ENCODE measurements at regions not wholly inside any gene's neighbourhood (a gene's known extent, or its start where the extent isn't known, plus 50 kb on each side); places are given as distances from the start of the nearest gene placed in this dataset.
A peak's percentile ranks its signal among the peaks of the same experiment; 100 is the strongest.

DNA sequence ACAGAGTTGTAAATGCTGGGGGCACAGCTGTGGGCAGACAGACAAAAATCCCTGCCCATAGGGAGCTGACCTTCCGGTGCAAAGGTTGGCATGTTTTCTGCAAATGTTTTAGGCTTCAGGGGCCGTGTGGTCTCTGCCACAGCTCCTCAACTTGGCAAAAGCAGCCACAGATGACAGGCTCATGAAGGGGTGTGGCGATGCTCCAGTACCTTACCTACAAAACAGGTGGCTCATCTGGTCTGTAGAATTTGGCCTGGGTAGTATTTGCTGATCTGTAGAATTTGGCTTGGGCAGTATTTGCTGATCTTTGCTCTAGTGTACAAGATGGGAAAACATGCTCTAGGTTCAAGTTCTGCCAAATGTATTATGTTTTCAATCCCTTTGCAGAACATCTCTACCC lies 283.9 kb downstream of the GADD45G start:
- no peak overlapping the region for H3K4me3 ChIP-seq (ENCODE audit: low read depth, low read length)

DNA sequence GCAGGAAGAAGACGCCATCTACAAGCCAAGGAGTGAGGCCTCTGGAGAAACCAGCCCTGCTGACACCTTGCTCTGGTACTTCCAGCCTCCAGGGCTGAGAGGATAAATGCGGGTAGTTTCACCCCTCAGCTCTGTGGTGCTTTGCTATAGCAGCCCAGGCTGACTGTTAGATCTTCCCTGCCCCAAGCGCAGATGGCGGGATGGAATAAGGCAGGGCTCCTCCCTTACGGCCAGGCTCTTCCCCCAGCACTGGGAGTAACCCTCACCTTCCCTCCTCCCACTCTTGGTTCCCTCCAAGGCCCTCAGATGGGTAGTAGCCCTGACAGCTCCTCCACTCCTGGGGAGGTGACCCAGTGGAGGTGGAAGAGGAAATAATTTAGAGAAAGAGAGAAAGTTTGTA lies 285.1 kb downstream of the GADD45G start:
- H3K4me3 ChIP-seq (ENCODE audit: low read depth, low read length): no peak overlapping the region
- H3K36me3 ChIP-seq (ENCODE audit: control insufficient read depth, insufficient read depth, low read length): no peaks in the 10 kb centered on the region
- H3K9me3 ChIP-seq (ENCODE audit: control insufficient read depth, insufficient read depth, low read length): no peaks in the 10 kb centered on the region
- H3K27ac ChIP-seq (ENCODE audit: low read depth, low read length): no peak overlapping the region
- no peak for DNase-seq (ENCODE audit: low read depth in 4 of 6, low spot score in 6 of 6)
- peaks cover 18% of the 10 kb centered on the region for H3K4me1 ChIP-seq (ENCODE audit: control insufficient read depth, insufficient read depth, low read length)
- no peaks in the 10 kb centered on the region for H3K27me3 ChIP-seq (ENCODE audit: control insufficient read depth, insufficient read depth, low read length)
- WGBS (ENCODE audit: insufficient coverage): 97% methylated on average over 4 of the region's 5 CpGs

More for the DNA sequence above, 283.9 kb downstream of the GADD45G start:
- 88% methylated on average over 3 of the region's 3 CpGs for WGBS (ENCODE audit: insufficient coverage)
- Histone ChIP-seq H3K9me3 (ENCODE audit: control insufficient read depth, insufficient read depth, low read length) (no peaks in the 10 kb centered on the region), H3K4me1 (ENCODE audit: control insufficient read depth, insufficient read depth, low read length) (peaks cover 18% of the 10 kb centered on the region), H3K36me3 (ENCODE audit: control insufficient read depth, insufficient read depth, low read length) (no peaks in the 10 kb centered on the region), H3K27ac (ENCODE audit: low read depth, low read length) (no peak overlapping the region), H3K27me3 (ENCODE audit: control insufficient read depth, insufficient read depth, low read length) (no peaks in the 10 kb centered on the region)
- no peak for DNase-seq (ENCODE audit: low read depth in 4 of 6, low spot score in 6 of 6)

DNA sequence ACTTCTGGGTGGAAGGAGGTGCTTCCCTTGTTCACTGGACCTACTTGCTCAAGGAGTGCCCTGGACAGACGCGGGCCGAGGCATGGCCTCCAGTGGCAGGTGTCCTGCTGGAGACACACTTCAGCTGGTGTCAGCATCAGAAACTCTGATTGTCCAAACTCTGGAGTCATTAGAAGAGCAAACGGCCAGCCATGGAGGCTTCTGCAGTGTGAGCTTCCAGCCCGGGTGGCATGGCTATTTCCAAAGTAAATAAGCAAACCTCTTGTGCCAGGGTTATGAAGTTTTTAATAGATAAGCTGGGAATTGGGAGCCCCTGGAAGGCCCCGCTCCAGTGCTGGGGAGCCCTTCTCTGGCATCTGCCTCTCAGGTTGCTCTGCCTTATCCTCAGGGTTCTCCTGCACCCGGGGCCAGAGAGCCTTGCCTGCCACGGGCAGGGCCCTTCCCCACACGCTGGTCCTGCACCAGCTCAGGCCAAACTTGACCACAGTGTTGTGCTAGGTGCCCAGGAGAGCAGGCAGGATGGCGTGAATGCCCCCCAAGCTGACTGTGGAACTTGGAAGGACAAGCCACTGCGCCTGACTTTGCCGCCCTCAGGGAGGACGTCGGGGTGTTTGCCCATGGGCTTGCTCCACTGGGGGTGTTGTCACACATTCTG lies 285.6 kb downstream of the GADD45G start:
- no peak overlapping the region for H3K27ac ChIP-seq (ENCODE audit: low read depth, low read length)
- no peaks in the 10 kb centered on the region for H3K9me3 ChIP-seq (ENCODE audit: control insufficient read depth, insufficient read depth, low read length)
- DNase-seq (ENCODE audit: low read depth in 4 of 6, low spot score in 6 of 6): no peak
- H3K4me1 ChIP-seq (ENCODE audit: control insufficient read depth, insufficient read depth, low read length): peaks cover 18% of the 10 kb centered on the region
- 77% methylated on average over 14 of the region's 14 CpGs for WGBS (ENCODE audit: insufficient coverage)
- no peaks in the 10 kb centered on the region for H3K36me3 ChIP-seq (ENCODE audit: control insufficient read depth, insufficient read depth, low read length)
- H3K27me3 ChIP-seq (ENCODE audit: control insufficient read depth, insufficient read depth, low read length): no peaks in the 10 kb centered on the region
- H3K4me3 ChIP-seq (ENCODE audit: low read depth, low read length): no peak overlapping the region

DNA sequence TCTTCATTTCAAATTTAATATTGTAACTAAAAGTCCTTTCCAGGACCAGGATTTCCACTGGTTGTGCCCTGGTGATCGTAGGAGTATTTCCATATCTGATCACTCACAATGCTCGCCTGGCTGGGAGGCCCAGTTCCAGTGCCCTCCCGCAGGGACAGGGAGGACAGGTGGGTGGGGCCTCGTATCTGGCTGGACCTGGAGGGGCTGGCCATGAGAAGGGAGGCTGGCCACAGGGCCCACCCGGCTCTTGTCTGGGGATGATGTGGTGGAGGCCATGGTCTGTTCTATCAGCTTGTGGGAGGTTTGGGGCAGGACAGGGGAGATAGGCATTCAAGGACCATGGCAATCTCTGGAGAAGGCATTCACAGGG lies 286.4 kb downstream of the GADD45G start:
- Histone ChIP-seq H3K27ac (ENCODE audit: low read depth, low read length) (peak overlapping the region; percentile 31), H3K27me3 (ENCODE audit: control insufficient read depth, insufficient read depth, low read length) (no peaks in the 10 kb centered on the region), H3K4me1 (ENCODE audit: control insufficient read depth, insufficient read depth, low read length) (peaks cover 18% of the 10 kb centered on the region), H3K36me3 (ENCODE audit: control insufficient read depth, insufficient read depth, low read length) (no peaks in the 10 kb centered on the region), H3K4me3 (ENCODE audit: low read depth, low read length) (no peak overlapping the region), H3K9me3 (ENCODE audit: control insufficient read depth, insufficient read depth, low read length) (no peaks in the 10 kb centered on the region)
- 71% methylated on average over 3 of the region's 5 CpGs for WGBS (ENCODE audit: insufficient coverage)
- DNase-seq (ENCODE audit: low read depth in 4 of 6, low spot score in 6 of 6): no peak

DNA sequence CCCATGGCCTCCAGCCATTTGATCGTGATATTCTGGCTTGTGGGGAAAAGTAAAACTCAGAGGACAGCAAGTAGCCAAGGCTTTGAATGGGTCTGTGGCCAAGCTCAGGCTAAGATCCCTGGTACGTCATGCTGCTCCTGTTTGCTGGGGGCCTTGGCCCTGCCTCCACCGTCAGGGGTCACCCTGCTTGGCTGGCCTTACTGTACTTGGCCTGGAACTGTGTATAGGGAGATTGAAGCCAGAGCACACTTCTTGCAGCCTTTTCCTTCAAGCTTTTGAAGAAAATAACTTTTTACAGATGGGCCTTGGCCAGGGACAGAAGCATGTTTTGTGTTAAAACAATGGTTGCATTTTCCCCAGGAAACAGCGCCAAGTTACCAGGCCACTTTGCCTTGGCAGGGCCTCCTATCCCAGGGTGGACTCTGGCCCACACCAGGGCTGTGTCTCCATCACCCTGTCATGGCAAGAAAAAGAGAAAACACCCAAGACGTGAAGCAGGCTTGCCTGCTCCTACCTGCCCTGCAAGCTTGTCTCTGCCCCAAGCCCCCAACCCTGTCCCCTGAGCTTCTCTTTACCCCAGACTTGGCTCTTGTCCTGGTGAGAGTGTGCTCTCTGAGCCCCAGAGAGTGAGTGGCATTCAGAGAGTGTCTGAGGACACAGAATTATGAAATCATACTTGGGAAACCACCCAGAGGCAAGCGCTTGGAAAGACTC lies 286.9 kb downstream of the GADD45G start:
- Histone ChIP-seq H3K9me3 (ENCODE audit: control insufficient read depth, insufficient read depth, low read length) (no peaks in the 10 kb centered on the region), H3K4me3 (ENCODE audit: low read depth, low read length) (no peak overlapping the region), H3K27me3 (ENCODE audit: control insufficient read depth, insufficient read depth, low read length) (no peaks in the 10 kb centered on the region), H3K27ac (ENCODE audit: low read depth, low read length) (peak overlapping the region; percentile 70), H3K4me1 (ENCODE audit: control insufficient read depth, insufficient read depth, low read length) (peaks cover 18% of the 10 kb centered on the region), H3K36me3 (ENCODE audit: control insufficient read depth, insufficient read depth, low read length) (no peaks in the 10 kb centered on the region)
- DNase-seq (ENCODE audit: low read depth in 4 of 6, low spot score in 6 of 6): peak in 5 of 6 donors; percentile 39 to 87 (median 57)
- 40% methylated on average over 4 of the region's 6 CpGs for WGBS (ENCODE audit: insufficient coverage)

DNA sequence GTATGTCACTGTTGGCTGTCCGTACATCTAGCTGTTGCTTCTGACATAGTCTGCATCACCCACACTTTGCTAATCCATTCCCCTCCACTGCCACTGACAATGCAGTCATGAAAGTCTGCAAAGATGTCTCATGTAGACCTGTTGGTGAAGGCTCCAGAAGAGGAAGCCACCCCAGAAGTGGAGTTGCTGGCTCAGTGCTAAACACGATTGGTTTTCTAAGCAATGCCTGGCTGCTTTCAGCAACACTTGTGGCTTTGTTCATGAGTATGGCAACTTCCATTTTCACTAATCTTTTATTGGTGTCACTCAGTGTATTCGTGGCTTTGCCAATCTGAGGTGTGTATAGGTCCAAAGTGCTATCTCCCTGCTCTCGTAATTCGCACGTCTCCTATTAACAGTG lies 288.1 kb downstream of the GADD45G start:
- H3K27me3 ChIP-seq (ENCODE audit: control insufficient read depth, insufficient read depth, low read length): no peaks in the 10 kb centered on the region
- no peaks in the 10 kb centered on the region for H3K9me3 ChIP-seq (ENCODE audit: control insufficient read depth, insufficient read depth, low read length)
- H3K27ac ChIP-seq (ENCODE audit: low read depth, low read length): no peak overlapping the region
- H3K36me3 ChIP-seq (ENCODE audit: control insufficient read depth, insufficient read depth, low read length): no peaks in the 10 kb centered on the region
- DNase-seq (ENCODE audit: low read depth in 4 of 6, low spot score in 6 of 6): no peak
- 100% methylated on average over 3 of the region's 6 CpGs for WGBS (ENCODE audit: insufficient coverage)
- H3K4me1 ChIP-seq (ENCODE audit: control insufficient read depth, insufficient read depth, low read length): peaks cover 18% of the 10 kb centered on the region
- H3K4me3 ChIP-seq (ENCODE audit: low read depth, low read length): no peak overlapping the region

DNA sequence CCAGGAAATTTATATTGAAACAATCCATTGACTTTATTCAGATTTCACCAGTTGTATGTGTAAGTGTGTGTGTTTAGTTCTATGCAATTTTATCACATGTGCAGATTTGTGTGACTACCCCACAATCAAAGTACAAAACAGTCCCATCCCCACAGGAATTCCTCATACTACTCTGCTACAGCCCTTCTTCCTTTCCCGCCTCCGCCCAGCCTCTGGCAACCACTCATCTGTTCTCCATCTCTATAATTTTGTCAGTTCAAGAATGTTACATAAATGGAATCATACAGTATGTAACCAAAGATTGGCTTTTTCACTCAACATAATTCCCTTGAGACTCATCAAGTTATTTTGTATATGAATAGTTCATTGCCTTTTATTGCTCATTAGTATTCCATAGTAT lies 289.1 kb downstream of the GADD45G start:
- Histone ChIP-seq H3K4me3 (ENCODE audit: low read depth, low read length) (no peak overlapping the region), H3K27me3 (ENCODE audit: control insufficient read depth, insufficient read depth, low read length) (no peaks in the 10 kb centered on the region), H3K27ac (ENCODE audit: low read depth, low read length) (no peak overlapping the region), H3K9me3 (ENCODE audit: control insufficient read depth, insufficient read depth, low read length) (no peaks in the 10 kb centered on the region), H3K36me3 (ENCODE audit: control insufficient read depth, insufficient read depth, low read length) (no peaks in the 10 kb centered on the region), H3K4me1 (ENCODE audit: control insufficient read depth, insufficient read depth, low read length) (peaks cover 18% of the 10 kb centered on the region)
- no peak for DNase-seq (ENCODE audit: low read depth in 4 of 6, low spot score in 6 of 6)
- no CpG with 5 or more reads among the region's 2 CpGs for WGBS (ENCODE audit: insufficient coverage)

DNA sequence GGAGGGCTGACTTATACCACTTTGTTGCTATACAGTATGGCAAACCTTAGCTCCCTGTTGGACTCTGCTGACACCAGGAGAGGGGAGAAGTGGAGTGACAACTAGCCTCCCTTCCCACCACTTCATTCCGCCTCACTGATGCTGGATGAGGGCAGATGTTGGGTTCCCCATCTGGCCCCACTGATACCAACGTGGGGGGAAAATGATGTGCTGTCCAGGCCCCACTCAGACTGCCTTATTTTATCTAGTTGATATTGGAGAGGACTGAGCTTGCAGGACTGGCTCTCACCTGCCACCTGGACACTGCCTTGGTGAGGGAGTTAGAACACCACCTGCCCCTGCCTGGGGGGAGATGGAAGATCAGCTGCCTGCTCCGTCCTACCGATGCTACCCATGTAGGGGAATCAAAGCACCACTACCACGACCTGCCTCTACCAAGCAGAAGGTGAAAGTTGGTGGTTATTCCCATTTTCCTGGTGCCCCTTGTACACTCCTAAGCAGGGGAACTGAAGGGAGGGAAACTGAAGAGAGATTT lies 292.1 kb downstream of the GADD45G start:
- Histone ChIP-seq H3K27ac (ENCODE audit: low read depth, low read length) (no peak overlapping the region), H3K36me3 (ENCODE audit: control insufficient read depth, insufficient read depth, low read length) (no peaks in the 10 kb centered on the region), H3K4me1 (ENCODE audit: control insufficient read depth, insufficient read depth, low read length) (peaks cover 3% of the 10 kb centered on the region), H3K9me3 (ENCODE audit: control insufficient read depth, insufficient read depth, low read length) (no peaks in the 10 kb centered on the region), H3K27me3 (ENCODE audit: control insufficient read depth, insufficient read depth, low read length) (no peaks in the 10 kb centered on the region), H3K4me3 (ENCODE audit: low read depth, low read length) (no peak overlapping the region)
- no peak for DNase-seq (ENCODE audit: low read depth in 4 of 6, low spot score in 6 of 6)
- no CpG with 5 or more reads among the region's 5 CpGs for WGBS (ENCODE audit: insufficient coverage)

DNA sequence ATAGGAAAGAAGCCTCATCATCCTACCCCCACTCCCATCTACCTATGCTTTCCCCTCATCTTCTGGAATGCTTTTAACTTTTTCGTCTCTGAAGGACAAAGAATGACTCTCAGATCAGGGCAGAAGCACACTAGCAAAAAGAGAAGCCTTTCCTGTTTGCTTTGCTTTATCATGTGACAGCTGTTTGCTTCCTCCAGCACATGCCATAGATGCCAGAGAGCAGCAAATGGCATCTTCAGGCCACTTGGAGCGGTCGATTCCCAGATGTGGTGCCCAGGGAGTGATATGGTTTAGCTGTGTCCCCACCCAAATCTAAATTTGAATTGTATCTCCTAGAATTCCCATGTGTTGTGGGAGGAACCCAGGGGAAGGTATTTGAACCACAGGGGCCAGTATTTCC lies 294.8 kb downstream of the GADD45G start:
- Histone ChIP-seq H3K4me1 (ENCODE audit: control insufficient read depth, insufficient read depth, low read length) (peaks cover 8% of the 10 kb centered on the region), H3K9me3 (ENCODE audit: control insufficient read depth, insufficient read depth, low read length) (no peaks in the 10 kb centered on the region), H3K4me3 (ENCODE audit: low read depth, low read length) (no peak overlapping the region), H3K27me3 (ENCODE audit: control insufficient read depth, insufficient read depth, low read length) (no peaks in the 10 kb centered on the region), H3K36me3 (ENCODE audit: control insufficient read depth, insufficient read depth, low read length) (no peaks in the 10 kb centered on the region), H3K27ac (ENCODE audit: low read depth, low read length) (no peak overlapping the region)
- no peak for DNase-seq (ENCODE audit: low read depth in 4 of 6, low spot score in 6 of 6)
- 96% methylated on average over 2 of the region's 3 CpGs for WGBS (ENCODE audit: insufficient coverage)

DNA sequence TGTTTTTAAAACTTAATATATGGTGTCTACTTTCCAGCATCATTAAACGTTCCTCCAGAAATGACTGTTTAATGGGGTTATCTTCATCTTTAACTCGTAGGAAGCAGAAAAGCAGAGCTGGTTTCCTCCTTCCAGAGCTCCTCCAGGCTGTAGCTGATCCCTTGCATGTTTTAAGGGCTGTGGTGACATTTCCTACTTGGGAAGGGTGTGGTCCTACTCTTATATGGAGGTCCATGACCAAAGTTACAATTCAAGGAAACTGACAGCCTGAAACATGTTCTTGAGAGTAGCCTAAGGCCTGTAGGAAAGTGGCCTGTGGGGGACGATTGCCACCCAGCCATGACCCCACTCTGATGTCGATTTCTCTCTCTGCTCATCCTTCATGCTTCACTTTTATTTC lies 297.1 kb downstream of the GADD45G start:
- WGBS (ENCODE audit: insufficient coverage): 80% methylated on average over 1 of the region's 4 CpGs
- H3K9me3 ChIP-seq (ENCODE audit: control insufficient read depth, insufficient read depth, low read length): no peaks in the 10 kb centered on the region
- no peak for DNase-seq (ENCODE audit: low read depth in 4 of 6, low spot score in 6 of 6)

More for the DNA sequence above, 297.1 kb downstream of the GADD45G start:
- Histone ChIP-seq H3K27ac (ENCODE audit: low read depth, low read length) (no peak overlapping the region), H3K4me3 (ENCODE audit: low read depth, low read length) (no peak overlapping the region), H3K4me1 (ENCODE audit: control insufficient read depth, insufficient read depth, low read length) (peaks cover 8% of the 10 kb centered on the region), H3K27me3 (ENCODE audit: control insufficient read depth, insufficient read depth, low read length) (no peaks in the 10 kb centered on the region), H3K36me3 (ENCODE audit: control insufficient read depth, insufficient read depth, low read length) (no peaks in the 10 kb centered on the region)
